ENCODE measurements at regions not wholly inside any gene's neighbourhood (a gene's known extent, or its start where the extent isn't known, plus 50 kb on each side); places are given as distances from the start of the nearest gene placed in this dataset.

- no peak for DNase-seq (ENCODE audit: low read depth)
Observed at GRCh38 chr18:39746201-39746600, 2180.6 kb upstream of the CELF4 start.

GRCh38 chr18:39743463-39743862 lies 2177.9 kb upstream of the CELF4 start:
- DNase-seq (ENCODE audit: low read depth) = no peak

GRCh38 chr18:39741755-39742466 lies 2176.3 kb upstream of the CELF4 start:
- DNase-seq (ENCODE audit: low read depth) = no peak

GRCh38 chr18:39737869-39738268 lies 2172.3 kb upstream of the CELF4 start:
- DNase-seq (ENCODE audit: low read depth) = no peak

- no peak for DNase-seq (ENCODE audit: low read depth)
Observed at GRCh38 chr18:39732918-39733317, 2167.3 kb upstream of the CELF4 start.

- DNase-seq (ENCODE audit: low read depth) = no peak
Observed at GRCh38 chr18:39730606-39731005, 2165.0 kb upstream of the CELF4 start.

GRCh38 chr18:39724652-39725051 lies 2159.1 kb upstream of the CELF4 start:
- DNase-seq (ENCODE audit: low read depth) = no peak

GRCh38 chr18:39721712-39722111 lies 2156.1 kb upstream of the CELF4 start:
- no peak for DNase-seq (ENCODE audit: low read depth)

GRCh38 chr18:39713961-39714360 lies 2148.4 kb upstream of the CELF4 start:
- DNase-seq (ENCODE audit: low read depth) = no peak

GRCh38 chr18:39711701-39712100 lies 2146.1 kb upstream of the CELF4 start:
- no peak for DNase-seq (ENCODE audit: low read depth)

GRCh38 chr18:39705362-39705761 lies 2139.8 kb upstream of the CELF4 start:
- no peak for DNase-seq (ENCODE audit: low read depth)

GRCh38 chr18:39702888-39703287 lies 2137.3 kb upstream of the CELF4 start:
- no peak for DNase-seq (ENCODE audit: low read depth)

- DNase-seq (ENCODE audit: low read depth) = no peak
Observed at GRCh38 chr18:39701839-39702238, 2136.2 kb upstream of the CELF4 start.

GRCh38 chr18:39701055-39701783 lies 2135.6 kb upstream of the CELF4 start:
- DNase-seq (ENCODE audit: low read depth) = no peak

GRCh38 chr18:39699340-39699964 lies 2133.9 kb upstream of the CELF4 start:
- no peak for DNase-seq (ENCODE audit: low read depth)

- DNase-seq (ENCODE audit: low read depth) = no peak
Observed at GRCh38 chr18:39698436-39698835, 2132.8 kb upstream of the CELF4 start.

- no peak for DNase-seq (ENCODE audit: low read depth)
Observed at GRCh38 chr18:39693359-39693758, 2127.8 kb upstream of the CELF4 start.

GRCh38 chr18:39692367-39693015 lies 2126.9 kb upstream of the CELF4 start:
- DNase-seq (ENCODE audit: low read depth) = no peak

- no peak for DNase-seq (ENCODE audit: low read depth)
Observed at GRCh38 chr18:39685303-39685902, 2119.8 kb upstream of the CELF4 start.

- DNase-seq (ENCODE audit: low read depth) = no peak
Observed at GRCh38 chr18:39681061-39681460, 2115.5 kb upstream of the CELF4 start.

- DNase-seq (ENCODE audit: low read depth) = no peak
Observed at GRCh38 chr18:39675906-39676305, 2110.3 kb upstream of the CELF4 start.

- no peak for DNase-seq (ENCODE audit: low read depth)
Observed at GRCh38 chr18:39675368-39675767, 2109.8 kb upstream of the CELF4 start.
